ENCODE measurements at regions not wholly inside any gene's neighbourhood (a gene's known extent, or its start where the extent isn't known, plus 50 kb on each side); places are given as distances from the start of the nearest gene placed in this dataset.

GRCh38 chr15:93265111-93265556, 176.1 kb upstream of the RGMA start:
- 54 to 58% methylated on average over 7 of the region's 7 CpGs for WGBS, 2 experiments (ENCODE audit: low coverage in 1 of 2, low lambda C conversion rate in 2 of 2, missing lambda C conversion rate in 2 of 2)
- in situ Hi-C loops (cut with MboI) = no loop called here
- H3K9me2 ChIP-seq (ENCODE audit: insufficient read depth) = no peaks in the 10 kb centered on the region
- H4K20me1 ChIP-seq (ENCODE audit: insufficient read depth) = no peaks in the 10 kb centered on the region
- TF ChIP-seq EZH2 (IDR thresholded peaks at IDR 0.05; ENCODE audit: insufficient read depth, poor library complexity, severe bottlenecking) = no peak
- TF ChIP-seq EZH2phosphoT487 (IDR thresholded peaks at IDR 0.05; ENCODE audit: insufficient read depth, low read depth) = no peak
- no peaks in the 10 kb centered on the region for H3F3A ChIP-seq (ENCODE audit: insufficient read depth)
- no peak overlapping the region for H3K4me2 ChIP-seq (ENCODE audit: unreplicated experiment)
- no peak for DNase-seq
- H3K4me3 ChIP-seq = no peak overlapping the region
- no peaks in the 10 kb centered on the region for H3K9me3 ChIP-seq (ENCODE audit: low read depth)
- H3K4me1 ChIP-seq (ENCODE audit: insufficient read depth) = no peaks in the 10 kb centered on the region
- no peak overlapping the region for H2AFZ ChIP-seq
- no peak overlapping the region for H3K27ac ChIP-seq
- no peaks in the 10 kb centered on the region for H3K27me3 ChIP-seq (replicated peaks; ENCODE audit: insufficient read depth)
- H3K79me2 ChIP-seq (ENCODE audit: insufficient read depth) = no peaks in the 10 kb centered on the region
- no peak overlapping the region for H3K9ac ChIP-seq
- H3K36me3 ChIP-seq (ENCODE audit: low read depth) = no peaks in the 10 kb centered on the region

GRCh38 chr15:93261845-93262244, 172.8 kb upstream of the RGMA start:
- TF ChIP-seq EZH2phosphoT487 (IDR thresholded peaks at IDR 0.05; ENCODE audit: insufficient read depth, low read depth) (no peak), EZH2 (IDR thresholded peaks at IDR 0.05; ENCODE audit: insufficient read depth, poor library complexity, severe bottlenecking) (no peak)
- H3K9me2 ChIP-seq (ENCODE audit: insufficient read depth) = no peaks in the 10 kb centered on the region
- 16 to 28% methylated on average over 4 of the region's 4 CpGs for WGBS, 2 experiments (ENCODE audit: low coverage in 1 of 2, low lambda C conversion rate in 2 of 2, missing lambda C conversion rate in 2 of 2)
- H3K4me3 ChIP-seq = no peak overlapping the region
- no peak overlapping the region for H3K4me2 ChIP-seq (ENCODE audit: unreplicated experiment)
- H3K9ac ChIP-seq = no peak overlapping the region
- no peaks in the 10 kb centered on the region for H3K9me3 ChIP-seq (ENCODE audit: low read depth)
- H3K4me1 ChIP-seq (ENCODE audit: insufficient read depth) = no peaks in the 10 kb centered on the region
- no peak for DNase-seq
- no peak overlapping the region for H3K27ac ChIP-seq
- in situ Hi-C loops (cut with MboI) = no loop called here
- no peak overlapping the region for H2AFZ ChIP-seq
- H3F3A ChIP-seq (ENCODE audit: insufficient read depth) = no peaks in the 10 kb centered on the region
- H3K27me3 ChIP-seq (replicated peaks; ENCODE audit: insufficient read depth) = no peaks in the 10 kb centered on the region
- H4K20me1 ChIP-seq (ENCODE audit: insufficient read depth) = no peaks in the 10 kb centered on the region
- no peaks in the 10 kb centered on the region for H3K79me2 ChIP-seq (ENCODE audit: insufficient read depth)
- H3K36me3 ChIP-seq (ENCODE audit: low read depth) = no peaks in the 10 kb centered on the region

GRCh38 chr15:93257920-93258319, 168.9 kb upstream of the RGMA start:
- Histone ChIP-seq H3K4me2 (ENCODE audit: unreplicated experiment) (no peak overlapping the region), H2AFZ (no peak overlapping the region), H3K27ac (no peak overlapping the region), H3K36me3 (ENCODE audit: low read depth) (no peaks in the 10 kb centered on the region), H3K79me2 (ENCODE audit: insufficient read depth) (no peaks in the 10 kb centered on the region), H3K9ac (no peak overlapping the region), H3K4me1 (ENCODE audit: insufficient read depth) (no peaks in the 10 kb centered on the region), H4K20me1 (ENCODE audit: insufficient read depth) (no peaks in the 10 kb centered on the region), H3K4me3 (no peak overlapping the region), H3K9me2 (ENCODE audit: insufficient read depth) (no peaks in the 10 kb centered on the region), H3K27me3 (replicated peaks; ENCODE audit: insufficient read depth) (no peaks in the 10 kb centered on the region), H3K9me3 (ENCODE audit: low read depth) (no peaks in the 10 kb centered on the region), H3F3A (ENCODE audit: insufficient read depth) (no peaks in the 10 kb centered on the region)
- in situ Hi-C loops (cut with MboI) = no loop called here
- DNase-seq = no peak
- WGBS, 2 experiments (ENCODE audit: low coverage in 1 of 2, low lambda C conversion rate in 2 of 2, missing lambda C conversion rate in 2 of 2) = 14 to 29% methylated on average over 3 of the region's 3 CpGs
- TF ChIP-seq EZH2phosphoT487 (IDR thresholded peaks at IDR 0.05; ENCODE audit: insufficient read depth, low read depth) = no peak
- no peak for TF ChIP-seq EZH2 (IDR thresholded peaks at IDR 0.05; ENCODE audit: insufficient read depth, poor library complexity, severe bottlenecking)

GRCh38 chr15:93253681-93254080, 164.7 kb upstream of the RGMA start:
- in situ Hi-C loops (cut with MboI) = no loop called here
- Histone ChIP-seq H3K9me2 (ENCODE audit: insufficient read depth) (no peaks in the 10 kb centered on the region), H4K20me1 (ENCODE audit: insufficient read depth) (no peaks in the 10 kb centered on the region), H3K36me3 (ENCODE audit: low read depth) (no peaks in the 10 kb centered on the region), H3K27ac (no peak overlapping the region), H3K79me2 (ENCODE audit: insufficient read depth) (no peaks in the 10 kb centered on the region), H2AFZ (no peak overlapping the region), H3K9ac (no peak overlapping the region), H3K9me3 (ENCODE audit: low read depth) (no peaks in the 10 kb centered on the region), H3K4me1 (ENCODE audit: insufficient read depth) (no peaks in the 10 kb centered on the region), H3K27me3 (replicated peaks; ENCODE audit: insufficient read depth) (no peaks in the 10 kb centered on the region), H3K4me2 (ENCODE audit: unreplicated experiment) (no peak overlapping the region), H3K4me3 (no peak overlapping the region), H3F3A (ENCODE audit: insufficient read depth) (no peaks in the 10 kb centered on the region)
- no peak for DNase-seq
- whole genome bisulfite sequencing, 2 experiments (ENCODE audit: low coverage in 1 of 2, low lambda C conversion rate in 2 of 2, missing lambda C conversion rate in 2 of 2) = 35 to 37% methylated on average over 3 of the region's 3 CpGs
- TF ChIP-seq EZH2 (IDR thresholded peaks at IDR 0.05; ENCODE audit: insufficient read depth, poor library complexity, severe bottlenecking) (no peak), EZH2phosphoT487 (IDR thresholded peaks at IDR 0.05; ENCODE audit: insufficient read depth, low read depth) (no peak)

GRCh38 chr15:93252780-93253179, 163.8 kb upstream of the RGMA start:
- no peaks in the 10 kb centered on the region for H3K36me3 ChIP-seq (ENCODE audit: low read depth)
- no peak overlapping the region for H2AFZ ChIP-seq
- no peaks in the 10 kb centered on the region for H3K9me3 ChIP-seq (ENCODE audit: low read depth)
- in situ Hi-C loops (cut with MboI) = no loop called here
- DNase-seq = no peak
- WGBS, 2 experiments (ENCODE audit: low coverage in 1 of 2, low lambda C conversion rate in 2 of 2, missing lambda C conversion rate in 2 of 2) = 21 to 25% methylated on average over 2 of the region's 2 CpGs
- no peaks in the 10 kb centered on the region for H4K20me1 ChIP-seq (ENCODE audit: insufficient read depth)
- H3K9me2 ChIP-seq (ENCODE audit: insufficient read depth) = no peaks in the 10 kb centered on the region
- H3K27ac ChIP-seq = no peak overlapping the region
- H3K4me2 ChIP-seq (ENCODE audit: unreplicated experiment) = no peak overlapping the region
- no peak overlapping the region for H3K9ac ChIP-seq
- H3K27me3 ChIP-seq (replicated peaks; ENCODE audit: insufficient read depth) = no peaks in the 10 kb centered on the region
- TF ChIP-seq EZH2 (IDR thresholded peaks at IDR 0.05; ENCODE audit: insufficient read depth, poor library complexity, severe bottlenecking) = no peak
- no peaks in the 10 kb centered on the region for H3K4me1 ChIP-seq (ENCODE audit: insufficient read depth)
- H3K79me2 ChIP-seq (ENCODE audit: insufficient read depth) = no peaks in the 10 kb centered on the region
- H3F3A ChIP-seq (ENCODE audit: insufficient read depth) = no peaks in the 10 kb centered on the region
- no peak overlapping the region for H3K4me3 ChIP-seq
